ENCODE measurements at regions not wholly inside any gene's neighbourhood (a gene's known extent, or its start where the extent isn't known, plus 50 kb on each side); places are given as distances from the start of the nearest gene placed in this dataset.

GRCh38 chr11:130718120-130718519 is 198.2 kb downstream of the SNX19 start:
- intact Hi-C loops (cut with DNase I; ENCODE audit: low total_unique reads): no loop called here

GRCh38 chr11:130719220-130719915 is 196.9 kb downstream of the SNX19 start:
- no peaks in the 10 kb centered on the region for H3K36me3 ChIP-seq
- H3K4me3 ChIP-seq: no peak overlapping the region
- no peaks in the 10 kb centered on the region for H3K4me1 ChIP-seq
- no peaks in the 10 kb centered on the region for H3K27me3 ChIP-seq
- TF ChIP-seq CTCF (IDR thresholded peaks at IDR 0.05): no peak
- no peak for TF ChIP-seq POLR2A (IDR thresholded peaks at IDR 0.05)
- intact Hi-C loops (cut with DNase I; ENCODE audit: low total_unique reads): no loop called here
- H3K9me3 ChIP-seq: no peaks in the 10 kb centered on the region
- H3K27ac ChIP-seq: no peak overlapping the region
- DNase-seq: no peak

More at GRCh38 chr11:130718120-130718519, 198.2 kb downstream of the SNX19 start:
- Histone ChIP-seq H3K9me3 (no peaks in the 10 kb centered on the region), H3K4me1 (no peaks in the 10 kb centered on the region), H3K27ac (no peak overlapping the region), H3K27me3 (no peaks in the 10 kb centered on the region), H3K36me3 (no peaks in the 10 kb centered on the region), H3K4me3 (no peak overlapping the region)
- TF ChIP-seq CTCF (IDR thresholded peaks at IDR 0.05) (no peak), POLR2A (IDR thresholded peaks at IDR 0.05) (no peak)
- DNase-seq: no peak

- H3K27me3 ChIP-seq: no peaks in the 10 kb centered on the region
- H3K9me3 ChIP-seq: no peaks in the 10 kb centered on the region
- no peak for DNase-seq
- intact Hi-C loops (cut with DNase I; ENCODE audit: low total_unique reads): no loop called here
- TF ChIP-seq POLR2A (IDR thresholded peaks at IDR 0.05) (no peak), CTCF (IDR thresholded peaks at IDR 0.05) (no peak)
- H3K4me1 ChIP-seq: no peaks in the 10 kb centered on the region
- no peak overlapping the region for H3K27ac ChIP-seq
- H3K4me3 ChIP-seq: no peak overlapping the region
- H3K36me3 ChIP-seq: no peaks in the 10 kb centered on the region
Measured at GRCh38 chr11:130720232-130721022, 195.9 kb downstream of the SNX19 start.

- H3K36me3 ChIP-seq: no peaks in the 10 kb centered on the region
- no peaks in the 10 kb centered on the region for H3K27me3 ChIP-seq
- no peak overlapping the region for H3K4me3 ChIP-seq
- DNase-seq: no peak
- no peaks in the 10 kb centered on the region for H3K9me3 ChIP-seq
- no peak overlapping the region for H3K27ac ChIP-seq
- intact Hi-C loops (cut with DNase I; ENCODE audit: low total_unique reads): no loop called here
- no peak for TF ChIP-seq CTCF (IDR thresholded peaks at IDR 0.05)
- no peak for TF ChIP-seq POLR2A (IDR thresholded peaks at IDR 0.05)
- H3K4me1 ChIP-seq: no peaks in the 10 kb centered on the region
Measured at GRCh38 chr11:130721023-130721681, 195.1 kb downstream of the SNX19 start.

- H3K4me1 ChIP-seq: no peaks in the 10 kb centered on the region
- no peak for TF ChIP-seq CTCF (IDR thresholded peaks at IDR 0.05)
- TF ChIP-seq POLR2A (IDR thresholded peaks at IDR 0.05): no peak
- H3K27ac ChIP-seq: no peak overlapping the region
- DNase-seq: no peak
- H3K4me3 ChIP-seq: no peak overlapping the region
- intact Hi-C loops (cut with DNase I; ENCODE audit: low total_unique reads): no loop called here
- H3K27me3 ChIP-seq: no peaks in the 10 kb centered on the region
- no peaks in the 10 kb centered on the region for H3K36me3 ChIP-seq
- H3K9me3 ChIP-seq: no peaks in the 10 kb centered on the region
Measured at GRCh38 chr11:130721736-130722135, 194.5 kb downstream of the SNX19 start.

Measured in uterus (tissue), 3 donors.